Gastroesophageal sphincter (tissue), 3 donors: ENCODE measurements at regions not wholly inside any gene's neighbourhood (a gene's known extent, or its start where the extent isn't known, plus 50 kb on each side); places are given as distances from the start of the nearest gene placed in this dataset.

Source experiments
- EP300 ChIP-seq: sonication (generic); formaldehyde crosslinking; IDR thresholded peaks from one replicate; pipeline ENCODE4 v1.6.1; 2017; ENCODE audit warnings: antibody characterized with exemption, mild to moderate bottlenecking
- POLR2A ChIP-seq, 2 donors: fragments of 450-650 bp; IDR thresholded peaks; one replicate each; pipeline ENCODE4 v1.6.1; 2017; ENCODE audit warnings: antibody characterized with exemption in 2 of 2, mild to moderate bottlenecking in 2 of 2, moderate library complexity in 1 of 2
- POLR2AphosphoS5 ChIP-seq: sonication (generic); formaldehyde crosslinking; IDR thresholded peaks from one replicate; pipeline ENCODE4 v1.6.1; 2017; ENCODE audit warnings: antibody characterized with exemption
- TF ChIP-seq, protein P1 (sequence below), 4 experiments: fragments of 200-600 bp in 2 of 4; fragments of 450-650 bp in 2 of 4; sonication (generic) in 1 of 4; IDR thresholded peaks; one replicate each; pipeline ENCODE4 v1.5.1; 2017 to 2019; ENCODE audit warnings: antibody characterized with exemption in 4 of 4, mild to moderate bottlenecking in 2 of 4, moderate library complexity in 2 of 4

DNA sequence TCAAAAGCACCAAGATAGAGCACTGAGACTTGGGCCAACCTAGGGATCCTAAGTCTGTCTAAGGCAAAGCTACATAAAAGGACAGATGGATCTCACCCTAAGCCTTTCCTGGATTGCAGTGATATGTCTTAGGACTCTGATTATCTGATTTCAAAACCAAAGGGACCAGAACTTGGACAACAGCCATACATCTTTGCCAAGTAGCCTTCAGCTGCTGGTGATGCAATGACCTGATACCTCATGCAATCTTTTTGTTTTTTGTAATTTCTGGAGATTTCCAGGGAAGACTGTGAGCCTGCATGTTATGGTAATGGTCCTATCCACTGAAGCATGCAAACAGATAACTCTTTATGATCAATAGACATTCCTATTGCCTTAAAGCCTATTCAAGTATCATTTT, 230.4 kb upstream of the MTNR1B start:
- TF ChIP-seq, protein P1, sequence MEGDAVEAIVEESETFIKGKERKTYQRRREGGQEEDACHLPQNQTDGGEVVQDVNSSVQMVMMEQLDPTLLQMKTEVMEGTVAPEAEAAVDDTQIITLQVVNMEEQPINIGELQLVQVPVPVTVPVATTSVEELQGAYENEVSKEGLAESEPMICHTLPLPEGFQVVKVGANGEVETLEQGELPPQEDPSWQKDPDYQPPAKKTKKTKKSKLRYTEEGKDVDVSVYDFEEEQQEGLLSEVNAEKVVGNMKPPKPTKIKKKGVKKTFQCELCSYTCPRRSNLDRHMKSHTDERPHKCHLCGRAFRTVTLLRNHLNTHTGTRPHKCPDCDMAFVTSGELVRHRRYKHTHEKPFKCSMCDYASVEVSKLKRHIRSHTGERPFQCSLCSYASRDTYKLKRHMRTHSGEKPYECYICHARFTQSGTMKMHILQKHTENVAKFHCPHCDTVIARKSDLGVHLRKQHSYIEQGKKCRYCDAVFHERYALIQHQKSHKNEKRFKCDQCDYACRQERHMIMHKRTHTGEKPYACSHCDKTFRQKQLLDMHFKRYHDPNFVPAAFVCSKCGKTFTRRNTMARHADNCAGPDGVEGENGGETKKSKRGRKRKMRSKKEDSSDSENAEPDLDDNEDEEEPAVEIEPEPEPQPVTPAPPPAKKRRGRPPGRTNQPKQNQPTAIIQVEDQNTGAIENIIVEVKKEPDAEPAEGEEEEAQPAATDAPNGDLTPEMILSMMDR (IDR thresholded peaks at IDR 0.05), result no peak
- no peak for TF ChIP-seq EP300
- TF ChIP-seq POLR2A (IDR thresholded peaks at IDR 0.05), result no peak
- TF ChIP-seq POLR2AphosphoS5, result peak; percentile 61
